ENCODE measurements at regions not wholly inside any gene's neighbourhood (a gene's known extent, or its start where the extent isn't known, plus 50 kb on each side); places are given as distances from the start of the nearest gene placed in this dataset.
A peak's percentile ranks its signal among the peaks of the same experiment; 100 is the strongest.

- H3K79me2 ChIP-seq (ENCODE audit: control insufficient read depth, insufficient read depth, low read length), result no peaks in the 10 kb centered on the region
- no peak overlapping the region for H3K9ac ChIP-seq (ENCODE audit: control insufficient read depth, insufficient read depth, low read length)
- WGBS (ENCODE audit: insufficient coverage, insufficient replicate concordance, low lambda C conversion rate, missing lambda C conversion rate), result 0% methylated on average over 5 of the region's 5 CpGs
- DNase-seq (ENCODE audit: low read depth, low spot score), result peak; percentile 38
- ChIA-PET SMC1A (ENCODE audit: uncharacterized antibody, unreplicated experiment) (interaction anchor here (0.8 to 0.9 kb wide), 3 partner anchors 12 to 48 kb away, joined by 3 to 4 read pairs (median 3); no protein-coding TSS in a partner anchor), POLR2A (no interaction called here), RAD21 (ENCODE audit: unreplicated experiment) (no interaction called here), CTCF (interaction anchor here (0.6 kb wide), 1 partner anchor 15 kb away, joined by 3 read pairs; no protein-coding TSS in a partner anchor)
- H3K36me3 ChIP-seq (ENCODE audit: control insufficient read depth in 2 of 2, insufficient read depth in 2 of 2, low read length in 1 of 2), result no peaks in the 10 kb centered on the region
- no peak overlapping the region for H3K27ac ChIP-seq (ENCODE audit: control insufficient read depth, insufficient read depth)
- no TSS peak for BruUV-seq (replicated peaks)
- H3K4me2 ChIP-seq (ENCODE audit: control insufficient read depth, insufficient read depth), result no peak overlapping the region; the same call in 1 of the 2 replicates
- no peaks in the 10 kb centered on the region for H4K20me1 ChIP-seq (ENCODE audit: control insufficient read depth, insufficient read depth)
- peak; percentile 80 for ATAC-seq
- peaks cover 7% of the 10 kb centered on the region; the same call in 1 of the 2 replicates for H3K4me1 ChIP-seq (ENCODE audit: control insufficient read depth, insufficient read depth, low read length)
- no peak overlapping the region for H2AFZ ChIP-seq (ENCODE audit: control insufficient read depth, low read depth, low read length)
- no peaks in the 10 kb centered on the region for H3K9me3 ChIP-seq (replicated peaks; ENCODE audit: control insufficient read depth, insufficient read depth, low read length)
- intact Hi-C loops (cut with micrococcal nuclease; ENCODE audit: unreplicated experiment), result loop anchor here (1.0 kb wide), 2 partner anchors 44 to 352 kb away; no protein-coding TSS in a partner anchor
- in situ Hi-C loops (cut with MboI), result no loop called here
- no peak for FAIRE-seq
- no peak overlapping the region for H3K4me3 ChIP-seq
- peaks cover 0 to 3% of the 10 kb centered on the region in 2 experiments; a peak in 2 of 4 replicates for H3K27me3 ChIP-seq (replicated peaks in 1 of 2; ENCODE audit: control insufficient read depth in 2 of 2, insufficient read depth in 2 of 2, low read length in 1 of 2)
- TF ChIP-seq CHD2 (IDR thresholded peaks at IDR 0.05; ENCODE audit: borderline replicate concordance, low read depth, low read length) (0 out of 2 replicates have a peak, but pooled peaks have one; percentile 35), ELK1 (IDR thresholded peaks at IDR 0.05; ENCODE audit: low read depth, low read length) (no peak), POLR2AphosphoS5 (IDR thresholded peaks at IDR 0.05; ENCODE audit: low read length) (no peak), MYC (IDR thresholded peaks at IDR 0.05; ENCODE audit: insufficient read depth, insufficient read length, insufficient replicate concordance, low read length, severe bottlenecking) (no peak), CEBPZ (IDR thresholded peaks at IDR 0.05; ENCODE audit: low read depth, low read length) (no peak), ATF2 (IDR thresholded peaks at IDR 0.05; ENCODE audit: low read length) (peak; percentile 40), FOS (IDR thresholded peaks at IDR 0.05; ENCODE audit: borderline replicate concordance, extremely low read depth, insufficient read length) (no peak), SUPT20H (IDR thresholded peaks at IDR 0.05; ENCODE audit: borderline replicate concordance, control insufficient read depth, low read depth, low read length) (no peak), CREM (IDR thresholded peaks at IDR 0.05; ENCODE audit: low read depth) (no peak), MAX (IDR thresholded peaks at IDR 0.05; ENCODE audit: low read depth, low read length) (no peak), MLLT1 (IDR thresholded peaks at IDR 0.05) (no peak), ZSCAN29 (IDR thresholded peaks at IDR 0.05) (no peak), RBBP5 (conservative IDR thresholded peaks at IDR 0.05) (no peak), CHD1 (IDR thresholded peaks at IDR 0.05; ENCODE audit: low read depth, low read length) (no peak), HCFC1 (IDR thresholded peaks at IDR 0.05; ENCODE audit: low read length) (no peak), KLF5 (IDR thresholded peaks at IDR 0.05; ENCODE audit: partially characterized antibody) (no peak)
These were observed 390.7 kb downstream of the C12orf75 start for GRCh38 chr12:105721051-105721825.
